Neuron (in vitro differentiated cells): ENCODE measurements at regions not wholly inside any gene's neighbourhood (a gene's known extent, or its start where the extent isn't known, plus 50 kb on each side); places are given as distances from the start of the nearest gene placed in this dataset.

ENCODE experiments used
- H2AFZ ChIP-seq: one replicate; pipeline ENCODE4 v1.6.1; 2013; ENCODE audit warnings: low read depth, mild to moderate bottlenecking, inconsistent platforms, low read length, moderate library complexity
- H3K27me3 ChIP-seq: one replicate; pipeline ENCODE4 v1.6.1; 2013; ENCODE audit warnings: low read length; ENCODE audit not compliant: insufficient read depth
- H3K36me3 ChIP-seq: one replicate; pipeline ENCODE4 v1.6.1; 2013; ENCODE audit warnings: low read length; ENCODE audit not compliant: insufficient read depth
- H3K4me1 ChIP-seq: one replicate; pipeline ENCODE4 v1.6.1; 2013; ENCODE audit warnings: low read length; ENCODE audit not compliant: insufficient read depth
- H3K4me3 ChIP-seq: 2 replicates; pipeline ENCODE4 v1.5.1; 2013; ENCODE audit warnings: mild to moderate bottlenecking, low read length, moderate library complexity
- H3K9me3 ChIP-seq: one replicate; pipeline ENCODE4 v1.6.1; 2013; ENCODE audit warnings: low read length

DNA sequence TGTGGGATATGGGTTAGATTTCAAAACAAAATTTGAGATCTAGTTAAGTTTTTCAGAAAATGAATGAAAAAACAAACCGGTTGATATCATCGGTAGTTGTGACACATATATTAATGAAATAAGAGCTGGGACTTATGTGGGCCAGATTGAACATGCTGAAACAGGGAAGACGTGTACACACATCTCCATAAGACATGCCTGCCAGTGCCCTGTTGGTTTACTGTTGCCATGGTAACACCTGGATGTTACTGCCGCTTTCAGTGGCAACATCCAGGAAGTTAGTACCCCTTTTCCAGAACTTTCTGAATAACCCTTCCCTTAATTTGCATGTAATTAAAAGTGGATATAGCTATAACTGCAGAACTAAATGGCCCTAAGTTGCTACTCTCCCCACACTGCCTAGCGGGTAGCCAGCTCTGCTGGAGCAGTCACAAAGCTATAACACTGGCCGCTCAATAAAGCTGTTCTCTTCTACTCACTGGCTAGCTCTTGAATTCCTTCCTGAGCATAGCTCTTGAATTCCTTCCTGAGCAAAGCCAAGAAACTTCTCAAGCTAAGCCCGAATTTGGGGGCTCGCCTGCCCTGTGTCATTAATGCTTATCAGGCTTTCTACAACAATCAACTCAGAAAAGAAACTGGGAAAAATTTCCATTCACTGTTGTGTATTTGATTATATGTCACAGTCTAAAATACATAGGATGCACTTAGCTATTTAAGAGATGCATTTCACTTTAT lies 776.3 kb upstream of the CDH7 start:
- no peaks in the 10 kb centered on the region for H3K27me3 ChIP-seq
- H3K4me3 ChIP-seq: no peak overlapping the region
- H3K9me3 ChIP-seq: no peaks in the 10 kb centered on the region
- H2AFZ ChIP-seq: no peak overlapping the region
- H3K4me1 ChIP-seq: no peaks in the 10 kb centered on the region
- no peaks in the 10 kb centered on the region for H3K36me3 ChIP-seq

GRCh38 chr18:64972545-64972944 lies 778.3 kb upstream of the CDH7 start:
- H3K36me3 ChIP-seq: no peaks in the 10 kb centered on the region
- H3K9me3 ChIP-seq: no peaks in the 10 kb centered on the region
- H3K4me1 ChIP-seq: no peaks in the 10 kb centered on the region
- no peak overlapping the region for H2AFZ ChIP-seq
- no peak overlapping the region for H3K4me3 ChIP-seq
- no peaks in the 10 kb centered on the region for H3K27me3 ChIP-seq

DNA sequence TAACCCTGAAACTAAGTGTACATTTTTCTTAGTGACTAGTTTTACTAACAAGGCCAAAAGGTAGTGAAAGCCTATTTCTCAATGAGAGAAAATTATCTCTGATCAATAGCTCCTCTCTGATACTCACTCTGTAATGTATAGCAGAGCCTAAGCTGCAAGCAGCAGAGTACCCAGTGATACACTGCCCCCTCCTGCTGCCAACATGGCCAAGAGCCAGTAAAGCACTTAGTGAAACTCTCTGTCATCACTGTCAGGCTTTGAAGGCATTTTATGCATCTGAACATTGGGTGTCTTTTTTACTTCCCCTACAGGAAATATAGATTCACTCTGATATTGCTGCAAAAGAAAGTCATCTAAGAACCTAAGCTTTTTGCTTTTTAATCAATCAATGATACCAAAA lies 784.1 kb upstream of the CDH7 start:
- Histone ChIP-seq H2AFZ (no peak overlapping the region), H3K9me3 (no peaks in the 10 kb centered on the region), H3K36me3 (no peaks in the 10 kb centered on the region), H3K27me3 (no peaks in the 10 kb centered on the region), H3K4me1 (no peaks in the 10 kb centered on the region), H3K4me3 (no peak overlapping the region)

DNA sequence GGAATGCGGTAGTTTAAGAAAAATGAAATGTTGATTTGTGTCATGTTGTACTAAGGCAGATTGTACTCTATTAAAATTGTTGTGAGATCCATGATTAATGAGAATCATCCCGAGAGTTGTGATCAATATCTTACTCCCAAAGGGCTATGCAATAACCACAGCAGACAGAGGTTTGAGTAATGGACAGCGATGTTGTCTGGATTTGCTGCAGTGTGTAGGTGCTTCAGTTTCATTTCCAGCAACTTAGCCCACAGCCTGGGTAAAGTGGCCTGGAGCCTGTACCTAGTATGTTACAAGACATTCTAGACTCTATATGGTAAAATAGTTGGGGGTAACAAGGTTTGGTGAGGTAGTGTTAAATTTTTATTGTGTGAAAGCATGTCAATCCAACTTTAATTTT lies 794.3 kb upstream of the CDH7 start:
- Histone ChIP-seq H3K27me3 (no peaks in the 10 kb centered on the region), H3K4me3 (no peak overlapping the region), H2AFZ (no peak overlapping the region), H3K36me3 (no peaks in the 10 kb centered on the region), H3K4me1 (no peaks in the 10 kb centered on the region), H3K9me3 (no peaks in the 10 kb centered on the region)

DNA sequence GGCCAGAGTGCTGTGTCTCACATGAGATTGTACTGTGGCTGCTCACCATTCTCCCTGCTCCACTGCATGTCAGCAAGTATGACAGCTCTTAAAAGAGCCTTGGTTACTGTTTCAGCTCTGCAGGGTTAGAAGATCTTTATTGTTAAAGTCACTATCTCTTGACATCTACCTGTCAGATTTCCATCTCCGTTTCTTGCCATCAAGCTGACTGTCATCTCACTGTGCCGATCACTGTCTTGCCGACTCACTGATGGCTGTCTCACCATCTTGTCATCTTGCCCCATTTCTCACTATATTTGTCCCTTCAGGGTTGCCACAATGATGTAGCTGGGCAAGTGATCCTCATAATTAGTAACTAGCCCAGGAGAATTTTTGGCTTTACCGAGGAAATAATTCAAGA lies 800.9 kb upstream of the CDH7 start:
- H3K4me1 ChIP-seq: no peaks in the 10 kb centered on the region
- peaks cover 5% of the 10 kb centered on the region for H3K9me3 ChIP-seq
- H2AFZ ChIP-seq: no peak overlapping the region
- H3K27me3 ChIP-seq: no peaks in the 10 kb centered on the region
- H3K4me3 ChIP-seq: no peak overlapping the region
- H3K36me3 ChIP-seq: no peaks in the 10 kb centered on the region

- no peaks in the 10 kb centered on the region for H3K9me3 ChIP-seq
- no peak overlapping the region for H3K4me3 ChIP-seq
- no peaks in the 10 kb centered on the region for H3K27me3 ChIP-seq
Observed at GRCh38 chr18:64936671-64937070, 787.8 kb upstream of the LINC00305 start.

DNA sequence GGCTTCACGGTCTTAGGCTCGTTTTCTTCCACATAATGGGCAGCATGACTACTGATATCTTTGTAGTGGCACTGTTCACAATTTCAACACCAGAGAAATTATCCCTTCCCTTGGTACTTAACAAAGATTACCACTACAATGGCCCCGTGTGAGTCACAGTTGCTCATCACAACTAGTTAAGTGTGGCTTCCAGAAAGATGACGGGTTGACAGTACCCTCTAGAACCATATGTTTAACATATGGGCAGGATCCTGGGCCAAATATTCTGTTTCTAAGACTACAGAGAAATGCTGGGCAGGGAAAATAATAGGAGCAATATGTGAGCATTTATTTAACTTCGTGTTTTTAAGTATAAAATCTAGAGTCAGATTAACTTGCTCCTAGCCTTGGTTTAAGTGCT lies 780.1 kb upstream of the LINC00305 start:
- Histone ChIP-seq H3K9me3 (no peaks in the 10 kb centered on the region), H2AFZ (no peak overlapping the region), H3K27me3 (no peaks in the 10 kb centered on the region), H3K36me3 (no peaks in the 10 kb centered on the region), H3K4me1 (no peaks in the 10 kb centered on the region), H3K4me3 (no peak overlapping the region)

More at GRCh38 chr18:64936671-64937070, 787.8 kb upstream of the LINC00305 start:
- Histone ChIP-seq H3K4me1 (no peaks in the 10 kb centered on the region), H3K36me3 (no peaks in the 10 kb centered on the region), H2AFZ (no peak overlapping the region)

DNA sequence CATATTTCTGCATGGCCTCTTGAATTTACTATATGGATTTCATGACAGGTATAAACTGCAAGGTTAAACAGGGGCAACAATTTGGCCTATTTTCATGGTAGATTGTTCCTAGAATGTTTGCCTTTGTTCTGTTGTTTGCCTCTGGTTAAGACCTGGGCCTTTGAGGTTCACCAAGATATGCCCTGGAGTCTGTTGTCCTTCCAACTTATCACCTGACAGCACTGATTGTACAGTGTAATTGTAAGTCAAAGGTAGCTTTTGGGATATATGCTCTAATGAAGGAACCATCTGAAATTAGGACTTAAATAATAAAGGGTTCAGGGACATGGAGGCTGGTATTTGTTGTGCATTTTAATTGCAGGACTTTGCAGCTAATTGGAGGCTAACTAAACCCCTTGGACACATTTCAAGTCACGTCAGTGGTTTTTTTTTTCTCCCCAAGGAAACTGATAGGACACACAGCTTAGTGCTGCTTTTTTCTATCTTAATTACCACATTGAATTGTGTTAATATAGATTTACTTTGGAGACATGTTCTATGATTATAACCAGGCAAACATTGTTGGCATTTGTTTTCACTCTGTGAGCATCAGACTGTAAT lies 771.2 kb upstream of the LINC00305 start:
- no peaks in the 10 kb centered on the region for H3K9me3 ChIP-seq
- peaks cover 2% of the 10 kb centered on the region for H3K4me1 ChIP-seq
- H3K4me3 ChIP-seq: no peak overlapping the region
- no peaks in the 10 kb centered on the region for H3K36me3 ChIP-seq
- H2AFZ ChIP-seq: no peak overlapping the region
- H3K27me3 ChIP-seq: no peaks in the 10 kb centered on the region

DNA sequence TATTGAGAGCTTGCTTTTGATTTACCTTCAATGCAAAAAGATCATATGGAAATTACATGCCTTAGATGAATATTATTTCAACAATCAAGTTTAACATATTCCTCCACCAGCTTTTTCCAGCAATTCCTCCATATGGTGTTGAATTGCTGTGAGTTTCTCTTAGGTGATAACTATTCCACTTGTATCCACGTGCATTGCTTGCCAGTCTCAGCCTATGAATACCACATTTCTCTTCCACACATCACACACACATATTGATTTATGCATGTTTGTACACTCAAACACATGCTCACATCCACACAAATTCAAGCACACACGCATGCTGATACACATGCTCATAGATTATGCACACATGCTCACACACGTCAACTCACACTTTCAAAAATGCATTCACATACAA lies 770.0 kb upstream of the LINC00305 start:
- peaks cover 2% of the 10 kb centered on the region for H3K4me1 ChIP-seq
- no peaks in the 10 kb centered on the region for H3K36me3 ChIP-seq
- no peaks in the 10 kb centered on the region for H3K9me3 ChIP-seq
- H3K27me3 ChIP-seq: no peaks in the 10 kb centered on the region
- H3K4me3 ChIP-seq: no peak overlapping the region
- H2AFZ ChIP-seq: no peak overlapping the region

GRCh38 chr18:64893349-64893748 lies 744.5 kb upstream of the LINC00305 start:
- Histone ChIP-seq H3K27me3 (no peaks in the 10 kb centered on the region), H3K4me3 (no peak overlapping the region), H3K36me3 (no peaks in the 10 kb centered on the region), H2AFZ (no peak overlapping the region), H3K9me3 (peaks cover 4% of the 10 kb centered on the region), H3K4me1 (no peaks in the 10 kb centered on the region)

GRCh38 chr18:64888956-64889355 lies 740.1 kb upstream of the LINC00305 start:
- Histone ChIP-seq H2AFZ (no peak overlapping the region), H3K4me3 (no peak overlapping the region), H3K9me3 (peaks cover 4% of the 10 kb centered on the region), H3K4me1 (no peaks in the 10 kb centered on the region), H3K36me3 (no peaks in the 10 kb centered on the region), H3K27me3 (no peaks in the 10 kb centered on the region)

DNA sequence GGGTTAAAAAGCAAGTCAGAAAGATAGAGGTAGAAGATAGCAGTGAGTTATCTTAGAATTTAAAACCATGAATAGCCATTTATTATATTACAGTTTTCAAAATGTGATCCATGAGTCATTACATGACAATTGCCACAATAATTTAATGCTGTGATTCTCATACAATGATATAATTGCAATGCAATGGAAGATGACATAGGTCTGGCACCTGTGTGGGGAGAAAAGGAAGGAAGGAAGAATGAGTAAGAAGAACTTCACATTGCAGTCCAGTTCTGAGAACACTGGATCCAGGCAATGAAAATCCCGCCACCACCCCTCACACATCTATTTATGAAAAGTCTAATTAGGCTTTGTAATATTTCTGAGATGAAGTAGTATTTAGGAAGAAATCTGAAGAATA lies 738.1 kb upstream of the LINC00305 start:
- Histone ChIP-seq H3K27me3 (no peaks in the 10 kb centered on the region), H2AFZ (no peak overlapping the region), H3K4me1 (no peaks in the 10 kb centered on the region), H3K9me3 (no peaks in the 10 kb centered on the region), H3K4me3 (no peak overlapping the region), H3K36me3 (no peaks in the 10 kb centered on the region)

- no peak overlapping the region for H3K4me3 ChIP-seq
- no peak overlapping the region for H2AFZ ChIP-seq
- H3K27me3 ChIP-seq: no peaks in the 10 kb centered on the region
- no peaks in the 10 kb centered on the region for H3K9me3 ChIP-seq
- H3K36me3 ChIP-seq: no peaks in the 10 kb centered on the region
- no peaks in the 10 kb centered on the region for H3K4me1 ChIP-seq
Observed at GRCh38 chr18:64882896-64883295, 734.0 kb upstream of the LINC00305 start.

DNA sequence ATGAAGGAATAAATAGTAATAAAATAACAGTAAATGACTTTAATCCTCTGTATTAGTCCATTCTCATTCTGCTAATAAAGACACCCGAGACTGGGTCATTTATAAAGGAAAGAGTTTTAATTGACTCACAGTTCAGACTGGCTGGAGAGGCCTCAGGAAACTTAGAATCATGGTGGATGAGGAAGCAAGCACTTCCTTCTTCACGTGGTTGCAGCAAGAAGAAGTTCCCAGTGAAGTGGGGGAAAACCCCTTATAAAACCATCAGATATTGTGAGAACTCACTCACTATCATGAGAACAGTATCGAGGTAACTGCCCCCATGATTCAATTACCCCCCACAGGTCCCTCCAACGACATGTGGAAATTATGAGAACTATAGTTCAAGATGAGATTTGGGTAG lies 727.9 kb upstream of the LINC00305 start:
- H3K4me1 ChIP-seq: no peaks in the 10 kb centered on the region
- no peaks in the 10 kb centered on the region for H3K36me3 ChIP-seq
- no peak overlapping the region for H3K4me3 ChIP-seq
- no peaks in the 10 kb centered on the region for H3K9me3 ChIP-seq
- H2AFZ ChIP-seq: no peak overlapping the region
- no peaks in the 10 kb centered on the region for H3K27me3 ChIP-seq
